ENCODE measurements at regions not wholly inside any gene's neighbourhood (a gene's known extent, or its start where the extent isn't known, plus 50 kb on each side); places are given as distances from the start of the nearest gene placed in this dataset.

- TF ChIP-seq CTCF (IDR thresholded peaks at IDR 0.05; ENCODE audit: insufficient read depth, missing control alignments), result no peak
- no peak for FAIRE-seq
- DNase-seq (ENCODE audit: insufficient read length, low spot score), result no peak
Measured at GRCh38 chr11:128285321-128285720, 302.0 kb downstream of the ETS1 start.

GRCh38 chr11:128284634-128285033 lies 302.7 kb downstream of the ETS1 start:
- DNase-seq (ENCODE audit: insufficient read length, low spot score), result no peak
- no peak for TF ChIP-seq CTCF (IDR thresholded peaks at IDR 0.05; ENCODE audit: insufficient read depth, missing control alignments)
- no peak for FAIRE-seq

GRCh38 chr11:128283451-128283850 lies 303.9 kb downstream of the ETS1 start:
- no peak for DNase-seq (ENCODE audit: insufficient read length, low spot score)
- no peak for TF ChIP-seq CTCF (IDR thresholded peaks at IDR 0.05; ENCODE audit: insufficient read depth, missing control alignments)
- no peak for FAIRE-seq

GRCh38 chr11:128282053-128282452 lies 305.3 kb downstream of the ETS1 start:
- DNase-seq (ENCODE audit: insufficient read length, low spot score) (no peak), FAIRE-seq (no peak)
- TF ChIP-seq CTCF (IDR thresholded peaks at IDR 0.05; ENCODE audit: insufficient read depth, missing control alignments), result no peak

GRCh38 chr11:128279866-128280265 lies 307.5 kb downstream of the ETS1 start:
- DNase-seq (ENCODE audit: insufficient read length, low spot score) (no peak), FAIRE-seq (no peak)
- TF ChIP-seq CTCF (IDR thresholded peaks at IDR 0.05; ENCODE audit: insufficient read depth, missing control alignments), result no peak

- DNase-seq (ENCODE audit: insufficient read length, low spot score), result no peak
- no peak for TF ChIP-seq CTCF (IDR thresholded peaks at IDR 0.05; ENCODE audit: insufficient read depth, missing control alignments)
- no peak for FAIRE-seq
Measured at GRCh38 chr11:128273736-128274135, 313.6 kb downstream of the ETS1 start.

- TF ChIP-seq CTCF (IDR thresholded peaks at IDR 0.05; ENCODE audit: insufficient read depth, missing control alignments), result no peak
- DNase-seq (ENCODE audit: insufficient read length, low spot score) (no peak), FAIRE-seq (no peak)
Measured at GRCh38 chr11:128271401-128271800, 316.0 kb downstream of the ETS1 start.
